GM21367 (cell line): ENCODE measurements at regions not wholly inside any gene's neighbourhood (a gene's known extent, or its start where the extent isn't known, plus 50 kb on each side); places are given as distances from the start of the nearest gene placed in this dataset.
"Not testable (repeated sequence)": the region's sequence is repeated elsewhere in the genome, so short reads cannot be mapped to it uniquely, and the experiment has no call there.

Experiments
- ATAC-seq: cut with Tn5 transposase; IDR thresholded peaks from one replicate; pipeline ENCODE4 v1.9.1; 2021; ENCODE audit not compliant: unreplicated experiment

DNA sequence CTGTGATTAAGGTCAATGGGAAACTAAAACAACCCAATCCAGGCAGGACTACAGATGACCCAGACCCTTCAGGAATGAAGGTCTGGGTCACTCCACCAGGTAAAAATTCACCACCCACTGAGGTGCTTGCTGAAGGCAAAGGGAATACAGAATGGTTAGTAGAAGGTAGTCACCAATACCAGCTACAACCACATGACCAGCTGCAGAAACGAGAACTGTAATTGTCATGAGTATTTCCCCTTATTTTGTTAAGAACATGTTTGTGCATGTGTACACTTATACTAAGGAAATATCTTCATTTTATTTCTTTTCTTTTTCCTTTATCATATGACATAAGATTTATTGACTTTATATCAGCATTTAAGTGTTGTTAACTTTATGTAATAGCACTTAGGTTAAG lies 126.1 kb upstream of the ZC3H12C start:
- ATAC-seq, result not testable (repeated sequence)

- no peak for ATAC-seq
Measured at GRCh38 chr11:109968299-109968698, 124.9 kb upstream of the ZC3H12C start.

DNA sequence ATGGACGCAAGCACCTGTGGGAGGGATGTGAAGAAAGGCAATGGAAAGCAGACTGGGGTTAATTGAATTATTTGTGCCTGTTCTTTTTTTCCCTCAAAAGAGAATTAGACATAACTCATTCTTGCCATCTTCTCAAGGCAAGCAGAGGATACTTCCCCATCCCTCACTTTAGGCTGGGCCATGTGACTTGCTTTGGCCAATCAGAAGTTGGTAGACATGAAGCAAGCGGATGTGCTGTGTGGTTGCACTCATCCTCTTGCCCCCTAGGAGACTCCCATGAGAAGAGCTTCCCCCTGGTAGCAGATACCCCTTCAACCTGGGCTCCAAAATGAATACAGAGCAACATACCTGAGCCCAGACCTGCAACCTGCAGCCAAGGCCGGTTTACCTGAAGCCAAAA lies 124.4 kb upstream of the ZC3H12C start:
- ATAC-seq, result no peak

DNA sequence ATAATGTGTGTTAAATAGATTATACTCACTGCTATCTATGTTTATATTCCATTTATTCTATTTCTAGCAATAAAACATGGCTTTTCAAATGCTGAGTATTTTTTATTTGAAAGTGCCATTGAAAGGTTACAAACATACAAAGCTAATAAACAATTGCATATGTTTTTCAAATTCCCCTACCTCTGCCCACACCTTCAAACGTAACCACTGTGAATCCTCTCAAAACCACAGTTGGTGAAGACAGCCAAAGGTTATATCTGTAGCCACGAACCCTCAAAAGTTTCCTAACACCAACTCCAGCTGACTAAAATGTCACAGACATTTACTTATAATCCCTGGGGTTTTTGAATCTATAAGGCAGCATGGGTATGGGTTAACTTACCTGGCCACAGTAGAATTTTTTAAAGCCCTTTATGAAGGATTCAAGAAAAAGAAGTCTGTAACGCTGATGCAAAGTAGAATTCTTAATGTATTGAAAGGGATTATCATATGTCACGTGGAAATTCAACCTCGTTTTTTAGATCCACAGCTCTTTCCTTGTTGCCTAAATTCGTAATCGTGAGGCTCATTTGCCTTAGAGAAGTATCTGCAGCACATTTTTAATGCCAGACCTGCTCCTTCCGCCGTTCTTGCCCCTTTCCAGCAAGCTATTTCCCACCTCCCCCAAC lies 122.5 kb upstream of the ZC3H12C start:
- peak; percentile 68 for ATAC-seq

GRCh38 chr11:109971184-109971523 lies 122.0 kb upstream of the ZC3H12C start:
- no peak for ATAC-seq

GRCh38 chr11:109972181-109972715 lies 120.9 kb upstream of the ZC3H12C start:
- ATAC-seq, result peak; percentile 61

DNA sequence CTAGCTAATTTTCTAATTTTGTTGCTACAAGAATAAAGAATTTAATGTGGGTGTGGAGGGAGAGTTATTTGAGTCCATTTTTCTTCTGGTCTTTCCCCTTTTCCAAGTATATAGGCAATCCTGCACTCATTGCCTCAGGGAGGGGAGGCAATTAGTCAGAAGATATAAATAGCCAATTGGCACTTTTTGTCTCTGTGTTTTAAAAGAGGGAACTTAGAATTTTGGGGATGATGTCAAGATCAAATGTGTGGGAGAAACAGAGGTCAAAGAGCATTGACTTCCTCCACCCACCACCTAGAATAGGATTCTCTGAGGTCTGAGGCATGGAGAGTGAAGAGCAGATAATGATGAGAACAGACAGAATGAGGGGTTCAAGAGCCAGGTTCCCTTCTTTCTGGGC lies 120.3 kb upstream of the ZC3H12C start:
- ATAC-seq, result no peak

DNA sequence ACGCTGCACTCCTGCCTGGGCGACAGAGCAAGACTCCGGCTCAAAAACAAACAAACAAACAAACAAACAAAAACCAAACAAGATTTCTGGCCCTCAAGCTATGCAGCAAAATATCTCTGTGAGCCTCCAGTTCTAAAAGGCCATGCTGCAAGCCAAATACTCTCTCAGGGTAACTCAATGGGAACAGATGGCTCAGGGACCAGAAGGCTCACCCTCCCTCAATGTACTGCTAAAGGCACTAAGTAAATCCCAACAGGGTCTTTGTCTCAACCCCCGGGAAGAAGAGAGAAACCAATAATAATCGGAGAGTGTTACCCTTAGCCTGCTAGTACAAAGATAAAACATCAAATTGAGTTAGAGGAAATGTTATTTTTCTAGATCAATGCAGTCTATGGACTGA lies 119.7 kb upstream of the ZC3H12C start:
- no peak for ATAC-seq

DNA sequence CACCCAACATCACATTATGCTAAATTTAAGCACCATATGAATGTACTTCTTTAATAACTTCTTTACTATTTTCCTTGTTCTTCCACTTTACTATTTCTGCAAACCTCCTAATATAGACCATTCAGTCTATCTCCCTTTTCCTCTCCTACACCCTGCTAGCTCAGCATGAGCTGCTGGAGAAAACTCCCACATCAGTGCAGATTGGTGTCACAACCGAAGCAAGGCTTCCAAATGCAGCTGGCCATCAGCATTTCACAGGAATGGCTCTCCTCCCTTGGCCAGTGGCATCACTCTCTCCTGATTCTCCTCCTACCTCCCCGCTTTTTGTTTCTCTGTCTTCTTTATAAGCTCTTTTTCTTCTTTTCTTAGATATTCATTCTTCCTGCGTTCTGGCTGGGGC lies 118.7 kb upstream of the ZC3H12C start:
- ATAC-seq, result no peak

GRCh38 chr11:109978895-109979294 lies 114.3 kb upstream of the ZC3H12C start:
- ATAC-seq, result no peak

- no peak for ATAC-seq
Measured at GRCh38 chr11:109981031-109981636, 112.1 kb upstream of the ZC3H12C start.

DNA sequence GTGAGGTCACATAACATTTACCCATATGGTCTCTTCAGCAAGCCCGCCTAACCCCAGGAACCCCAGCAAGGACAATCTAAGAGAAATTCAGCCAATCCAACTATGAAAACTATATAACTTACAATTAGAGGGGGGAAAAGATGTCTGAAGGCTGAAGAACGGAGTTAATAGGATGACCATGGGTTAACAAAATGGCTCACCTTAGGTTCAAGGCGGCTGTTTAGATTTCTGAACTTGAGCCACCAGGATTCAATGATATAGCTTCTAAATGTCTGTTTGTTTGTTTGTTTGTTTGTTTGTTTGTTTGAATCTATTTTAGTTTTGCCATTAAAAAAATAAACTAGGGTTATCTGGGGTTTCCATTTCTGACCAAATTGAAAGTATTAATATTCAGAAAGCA lies 109.8 kb upstream of the ZC3H12C start:
- no peak for ATAC-seq

- peak; percentile 97 for ATAC-seq
Measured at GRCh38 chr11:109984634-109985289, 108.4 kb upstream of the ZC3H12C start.

- no peak for ATAC-seq
Measured at GRCh38 chr11:109986488-109986887, 106.7 kb upstream of the ZC3H12C start.

GRCh38 chr11:109991835-109992234 lies 101.4 kb upstream of the ZC3H12C start:
- ATAC-seq, result no peak

DNA sequence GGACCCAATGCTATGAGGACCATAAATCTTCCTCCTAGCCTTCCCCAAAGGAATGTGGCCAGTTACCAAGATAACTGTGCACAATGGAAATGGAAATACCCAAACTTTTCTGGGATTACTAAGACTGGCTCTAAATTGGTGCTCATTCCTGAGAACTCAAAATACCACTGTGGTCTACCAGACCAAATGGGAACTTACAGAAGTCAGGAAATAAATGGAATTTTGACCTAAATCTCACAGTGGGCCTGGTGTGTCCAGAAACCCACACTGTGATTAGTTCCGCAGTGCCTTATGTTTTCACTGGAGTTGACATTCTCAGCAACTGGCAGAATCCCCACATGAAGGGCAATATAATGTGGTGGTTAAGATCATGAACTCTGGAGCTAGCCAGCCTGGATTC lies 99.4 kb upstream of the ZC3H12C start:
- ATAC-seq, result no peak

GRCh38 chr11:109994907-109995306 lies 98.3 kb upstream of the ZC3H12C start:
- no peak for ATAC-seq

- ATAC-seq, result no peak
Measured at GRCh38 chr11:109996060-109996459, 97.1 kb upstream of the ZC3H12C start.

- ATAC-seq, result no peak
Measured at GRCh38 chr11:109998921-109999320, 94.3 kb upstream of the ZC3H12C start.

DNA sequence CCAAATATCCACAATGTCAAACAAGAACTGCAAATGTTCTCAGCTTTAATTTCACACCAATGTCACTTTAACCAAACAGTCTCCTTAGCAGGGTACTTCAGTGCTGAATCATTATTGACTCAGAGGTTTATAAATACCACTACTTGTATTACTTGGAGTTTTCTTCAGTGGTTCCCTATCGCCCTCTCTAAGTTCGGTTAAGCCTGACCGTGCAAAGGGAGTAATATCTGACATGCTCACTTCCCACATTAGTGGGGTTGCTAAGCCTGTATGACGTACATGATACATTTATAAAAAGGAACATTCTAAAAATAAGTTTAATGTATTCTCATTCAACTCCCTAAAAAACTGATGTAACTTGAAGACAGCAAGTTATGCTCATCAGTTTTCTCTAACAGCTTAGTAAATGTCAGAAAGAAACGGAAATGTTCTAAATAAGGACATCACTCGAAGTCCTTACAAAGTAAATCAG lies 93.1 kb upstream of the ZC3H12C start:
- ATAC-seq, result peak; percentile 98

DNA sequence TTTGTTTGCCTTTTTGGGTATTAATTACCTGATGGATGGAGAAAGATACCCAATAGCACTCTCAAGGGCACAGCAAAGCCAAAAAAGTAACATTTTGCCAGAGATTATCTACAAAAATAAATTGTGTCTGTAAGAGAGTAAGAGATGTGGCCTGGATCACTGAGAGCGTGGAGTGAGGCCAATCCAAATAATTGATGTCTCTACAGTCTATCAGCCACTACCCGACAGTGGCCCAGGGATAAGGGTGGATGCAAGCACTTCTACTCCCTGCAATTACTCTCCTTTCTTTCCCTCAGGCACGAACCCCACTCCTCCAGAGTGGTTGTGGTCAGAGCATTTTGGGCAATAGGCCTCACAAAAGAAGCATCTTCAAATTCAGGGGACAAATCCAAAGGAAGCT lies 92.3 kb upstream of the ZC3H12C start:
- ATAC-seq, result no peak

GRCh38 chr11:110003426-110003825 lies 89.8 kb upstream of the ZC3H12C start:
- no peak for ATAC-seq
